ENCODE measurements at regions not wholly inside any gene's neighbourhood (a gene's known extent, or its start where the extent isn't known, plus 50 kb on each side); places are given as distances from the start of the nearest gene placed in this dataset.

GRCh38 chr4:181581983-181582382, 661.2 kb upstream of the TENM3 start:
- TF ChIP-seq POLR2A (IDR thresholded peaks at IDR 0.05; ENCODE audit: low read depth, low read length) = no peak
- no peak for TF ChIP-seq SMC3 (IDR thresholded peaks at IDR 0.05; ENCODE audit: low read depth, low read length)
- no peak for TF ChIP-seq CTCF (conservative IDR thresholded peaks at IDR 0.05; ENCODE audit: low read depth, low read length)
- TF ChIP-seq CEBPB (IDR thresholded peaks at IDR 0.05; ENCODE audit: low read depth, low read length) = no peak

Measured in IMR-90 (cell line).